Stimulated activated naive CD4-positive, alpha-beta T cell (primary cell): ENCODE measurements at regions not wholly inside any gene's neighbourhood (a gene's known extent, or its start where the extent isn't known, plus 50 kb on each side); places are given as distances from the start of the nearest gene placed in this dataset.
"Not testable (repeated sequence)": the region's sequence is repeated elsewhere in the genome, so short reads cannot be mapped to it uniquely, and the experiment has no call there.

Source experiments
- DNase-seq, 6 experiments: peaks; one replicate each; lab custom pipeline; 2025; lab: John Stamatoyannopoulos, UW

- DNase-seq = no peak
Observed at GRCh38 chr5:97936231-97936630, 753.2 kb upstream of the RIOK2 start.

GRCh38 chr5:97937846-97938245 is 754.8 kb upstream of the RIOK2 start:
- no peak for DNase-seq

GRCh38 chr5:97943036-97943435 is 760.0 kb upstream of the RIOK2 start:
- no peak for DNase-seq

- no peak for DNase-seq
Observed at GRCh38 chr5:97951139-97951538, 768.1 kb upstream of the RIOK2 start.

GRCh38 chr5:97955450-97955849 is 772.4 kb upstream of the RIOK2 start:
- DNase-seq = no peak

GRCh38 chr5:97967292-97967691 is 784.2 kb upstream of the RIOK2 start:
- DNase-seq = no peak

GRCh38 chr5:97968346-97968745 is 785.3 kb upstream of the RIOK2 start:
- DNase-seq = no peak

GRCh38 chr5:97979740-97980139 is 793.7 kb upstream of the RGMB start:
- no peak for DNase-seq

GRCh38 chr5:97980291-97980690 is 793.2 kb upstream of the RGMB start:
- DNase-seq = no peak

GRCh38 chr5:97986069-97986468 is 787.4 kb upstream of the RGMB start:
- DNase-seq = no peak

- DNase-seq = no peak
Observed at GRCh38 chr5:97991236-97991635, 782.2 kb upstream of the RGMB start.

GRCh38 chr5:97998941-97999340 is 774.5 kb upstream of the RGMB start:
- no peak for DNase-seq

- no peak for DNase-seq
Observed at GRCh38 chr5:98004463-98004862, 769.0 kb upstream of the RGMB start.

- DNase-seq = no peak
Observed at GRCh38 chr5:98016771-98017170, 756.7 kb upstream of the RGMB start.

GRCh38 chr5:98030273-98030672 is 743.2 kb upstream of the RGMB start:
- not testable (repeated sequence) for DNase-seq

GRCh38 chr5:98031036-98031435 is 742.4 kb upstream of the RGMB start:
- not testable (repeated sequence) for DNase-seq

GRCh38 chr5:98031496-98031895 is 742.0 kb upstream of the RGMB start:
- no peak for DNase-seq

- no peak for DNase-seq
Observed at GRCh38 chr5:98031926-98032325, 741.5 kb upstream of the RGMB start.

- no peak for DNase-seq
Observed at GRCh38 chr5:98041661-98042060, 731.8 kb upstream of the RGMB start.

GRCh38 chr5:98042521-98042920 is 730.9 kb upstream of the RGMB start:
- no peak for DNase-seq

- DNase-seq = no peak
Observed at GRCh38 chr5:98042961-98043360, 730.5 kb upstream of the RGMB start.

- DNase-seq = no peak
Observed at GRCh38 chr5:98050583-98050982, 722.9 kb upstream of the RGMB start.

- DNase-seq = no peak
Observed at GRCh38 chr5:98053170-98053569, 720.3 kb upstream of the RGMB start.

GRCh38 chr5:98060148-98060547 is 713.3 kb upstream of the RGMB start:
- no peak for DNase-seq

- no peak for DNase-seq
Observed at GRCh38 chr5:98064118-98064685, 709.3 kb upstream of the RGMB start.
